ENCODE measurements at regions not wholly inside any gene's neighbourhood (a gene's known extent, or its start where the extent isn't known, plus 50 kb on each side); places are given as distances from the start of the nearest gene placed in this dataset.

DNA sequence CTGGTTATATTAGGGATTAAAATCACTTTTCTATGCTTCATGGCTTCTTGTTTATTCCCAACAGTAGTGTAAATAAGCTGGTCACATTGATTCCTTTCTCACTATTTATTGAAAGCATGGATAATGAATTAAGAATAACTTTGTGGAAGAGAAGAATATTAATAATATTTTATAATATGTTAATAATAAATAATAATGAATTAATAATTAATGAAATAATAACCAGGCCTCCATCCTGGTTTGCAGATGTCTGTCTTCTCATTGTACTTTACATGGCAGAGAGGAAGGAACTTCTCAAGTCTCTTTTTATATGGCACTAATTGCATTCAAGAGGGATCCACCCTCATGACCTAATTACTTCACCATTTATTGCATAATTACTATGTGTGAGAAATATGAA lies 473.5 kb downstream of the PTPRC start:
- Histone ChIP-seq H3K9me3 (ENCODE audit: control insufficient read depth in 2 of 2, insufficient read depth in 1 of 2, low read depth in 1 of 2, low read length in 1 of 2) (no peaks in the 10 kb centered on the region), H3K27ac (ENCODE audit: low read depth in 2 of 2, low read length in 1 of 2) (no peak overlapping the region), H3K27me3 (ENCODE audit: control insufficient read depth in 1 of 2, insufficient read depth in 2 of 2, low read length in 2 of 2) (no peaks in the 10 kb centered on the region), H3K4me1 (ENCODE audit: control insufficient read depth in 2 of 2, insufficient read depth in 2 of 2, low read length in 1 of 2) (no peaks in the 10 kb centered on the region), H3K4me3 (ENCODE audit: low read depth in 1 of 2, low read length in 2 of 2) (no peak overlapping the region), H3K36me3 (ENCODE audit: control insufficient read depth in 2 of 2, insufficient read depth in 2 of 2, low read length in 1 of 2) (no peaks in the 10 kb centered on the region)

DNA sequence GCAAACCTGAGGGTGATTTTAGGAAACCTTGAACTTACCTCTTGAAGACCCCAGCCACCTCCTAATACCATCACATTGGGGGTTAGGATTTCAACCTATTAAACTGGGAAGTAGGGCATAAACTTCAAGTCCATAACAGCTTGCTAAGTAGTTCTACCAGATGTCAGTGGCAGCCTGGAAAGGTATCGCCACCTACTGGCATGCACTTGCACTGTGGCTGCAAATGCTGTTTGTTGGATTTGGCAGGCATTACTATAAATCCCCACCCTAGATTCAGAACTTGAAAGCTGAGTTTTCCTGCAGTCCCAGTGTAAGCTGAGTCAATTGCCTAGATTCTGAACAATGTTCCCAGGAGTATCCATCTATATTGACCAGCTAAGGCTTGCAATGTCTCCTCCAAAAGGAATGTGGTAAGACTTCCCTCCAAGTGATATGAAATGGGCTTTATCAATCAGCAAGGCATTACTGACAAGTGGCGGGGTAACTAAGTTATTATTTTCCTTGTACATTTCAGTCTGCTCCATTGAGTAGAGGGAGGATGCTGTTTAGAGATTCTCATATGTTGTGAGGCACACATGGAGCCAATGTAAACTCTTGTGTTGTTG lies 474.5 kb downstream of the PTPRC start:
- Histone ChIP-seq H3K27me3 (ENCODE audit: control insufficient read depth in 1 of 2, insufficient read depth in 2 of 2, low read length in 2 of 2) (no peaks in the 10 kb centered on the region), H3K4me3 (ENCODE audit: low read depth in 1 of 2, low read length in 2 of 2) (no peak overlapping the region), H3K36me3 (ENCODE audit: control insufficient read depth in 2 of 2, insufficient read depth in 2 of 2, low read length in 1 of 2) (no peaks in the 10 kb centered on the region), H3K27ac (ENCODE audit: low read depth in 2 of 2, low read length in 1 of 2) (no peak overlapping the region), H3K4me1 (ENCODE audit: control insufficient read depth in 2 of 2, insufficient read depth in 2 of 2, low read length in 1 of 2) (no peaks in the 10 kb centered on the region), H3K9me3 (ENCODE audit: control insufficient read depth in 2 of 2, insufficient read depth in 1 of 2, low read depth in 1 of 2, low read length in 1 of 2) (no peaks in the 10 kb centered on the region)
- WGBS, 2 donors, result 72 to 82% methylated on average over 2 of the region's 2 CpGs

DNA sequence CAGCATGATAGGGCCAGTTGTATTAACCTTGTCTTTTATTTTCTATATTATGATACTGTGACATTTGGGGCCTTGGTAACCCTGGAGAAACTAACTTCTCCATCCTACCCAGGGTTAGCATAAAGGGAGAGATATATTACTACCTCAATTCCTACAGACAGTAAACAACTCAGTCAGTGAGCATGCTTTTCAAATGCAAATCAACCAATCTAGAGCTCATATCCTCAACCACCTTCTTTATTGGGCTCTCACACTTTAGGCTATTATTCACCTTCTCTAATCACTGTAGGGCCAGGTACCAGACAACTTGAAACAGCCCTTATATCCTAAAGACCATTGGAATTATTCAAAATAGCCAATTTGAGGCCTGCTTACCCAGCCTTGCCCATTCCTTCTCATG lies 477.6 kb downstream of the PTPRC start:
- H3K4me3 ChIP-seq (ENCODE audit: low read depth in 1 of 2, low read length in 2 of 2), result no peak overlapping the region
- H3K4me1 ChIP-seq (ENCODE audit: control insufficient read depth in 2 of 2, insufficient read depth in 2 of 2, low read length in 1 of 2), result no peaks in the 10 kb centered on the region
- H3K9me3 ChIP-seq (ENCODE audit: control insufficient read depth in 2 of 2, insufficient read depth in 1 of 2, low read depth in 1 of 2, low read length in 1 of 2), result no peaks in the 10 kb centered on the region
- H3K27ac ChIP-seq (ENCODE audit: low read depth in 2 of 2, low read length in 1 of 2), result no peak overlapping the region
- no peaks in the 10 kb centered on the region for H3K36me3 ChIP-seq (ENCODE audit: control insufficient read depth in 2 of 2, insufficient read depth in 2 of 2, low read length in 1 of 2)
- no peaks in the 10 kb centered on the region for H3K27me3 ChIP-seq (ENCODE audit: control insufficient read depth in 1 of 2, insufficient read depth in 2 of 2, low read length in 2 of 2)

DNA sequence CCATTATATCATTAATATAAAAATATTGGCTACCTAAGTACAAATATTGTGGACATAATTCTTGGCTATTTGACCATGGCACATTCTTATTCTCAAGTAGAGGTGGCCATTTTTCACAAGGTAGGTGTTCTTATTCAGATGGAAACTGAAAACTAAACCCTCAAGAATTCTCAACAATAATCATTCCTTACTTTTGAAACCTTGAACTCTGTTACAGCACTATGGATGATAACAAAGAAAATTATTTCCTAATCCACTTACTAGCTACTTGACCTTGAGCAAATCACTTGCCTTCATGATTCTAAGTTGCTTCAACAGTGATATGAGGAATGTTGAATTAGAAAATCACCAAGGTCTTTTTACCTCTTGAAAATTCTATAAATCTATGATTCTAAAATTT lies 482.2 kb downstream of the PTPRC start:
- Histone ChIP-seq H3K4me1 (ENCODE audit: control insufficient read depth in 2 of 2, insufficient read depth in 2 of 2, low read length in 1 of 2) (no peaks in the 10 kb centered on the region), H3K36me3 (ENCODE audit: control insufficient read depth in 2 of 2, insufficient read depth in 2 of 2, low read length in 1 of 2) (no peaks in the 10 kb centered on the region), H3K27me3 (ENCODE audit: control insufficient read depth in 1 of 2, insufficient read depth in 2 of 2, low read length in 2 of 2) (no peaks in the 10 kb centered on the region), H3K4me3 (ENCODE audit: low read depth in 1 of 2, low read length in 2 of 2) (no peak overlapping the region), H3K27ac (ENCODE audit: low read depth in 2 of 2, low read length in 1 of 2) (no peak overlapping the region), H3K9me3 (ENCODE audit: control insufficient read depth in 2 of 2, insufficient read depth in 1 of 2, low read depth in 1 of 2, low read length in 1 of 2) (no peaks in the 10 kb centered on the region)

DNA sequence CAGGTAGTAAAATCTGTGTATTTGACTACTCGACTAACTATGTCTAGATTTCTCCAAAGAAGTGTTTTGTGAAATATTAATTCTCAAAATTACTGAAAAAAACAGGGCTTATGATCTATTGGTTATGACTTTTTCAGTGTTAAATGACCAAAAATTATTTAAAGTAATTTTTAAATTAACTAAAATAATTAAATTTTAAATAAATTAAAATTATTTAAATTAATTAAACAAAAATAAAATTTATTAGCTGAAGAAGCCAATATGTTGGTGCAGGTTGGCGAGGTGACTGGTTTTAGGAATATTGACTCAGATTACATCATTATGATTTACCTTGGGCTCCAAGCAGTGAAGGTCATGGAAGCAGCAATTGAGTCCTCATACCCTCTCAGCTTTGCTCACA lies 483.2 kb downstream of the PTPRC start:
- WGBS, 2 donors, result 68 to 82% methylated on average over 2 of the region's 2 CpGs
- Histone ChIP-seq H3K4me3 (ENCODE audit: low read depth in 1 of 2, low read length in 2 of 2) (no peak overlapping the region), H3K27me3 (ENCODE audit: control insufficient read depth in 1 of 2, insufficient read depth in 2 of 2, low read length in 2 of 2) (no peaks in the 10 kb centered on the region)

DNA sequence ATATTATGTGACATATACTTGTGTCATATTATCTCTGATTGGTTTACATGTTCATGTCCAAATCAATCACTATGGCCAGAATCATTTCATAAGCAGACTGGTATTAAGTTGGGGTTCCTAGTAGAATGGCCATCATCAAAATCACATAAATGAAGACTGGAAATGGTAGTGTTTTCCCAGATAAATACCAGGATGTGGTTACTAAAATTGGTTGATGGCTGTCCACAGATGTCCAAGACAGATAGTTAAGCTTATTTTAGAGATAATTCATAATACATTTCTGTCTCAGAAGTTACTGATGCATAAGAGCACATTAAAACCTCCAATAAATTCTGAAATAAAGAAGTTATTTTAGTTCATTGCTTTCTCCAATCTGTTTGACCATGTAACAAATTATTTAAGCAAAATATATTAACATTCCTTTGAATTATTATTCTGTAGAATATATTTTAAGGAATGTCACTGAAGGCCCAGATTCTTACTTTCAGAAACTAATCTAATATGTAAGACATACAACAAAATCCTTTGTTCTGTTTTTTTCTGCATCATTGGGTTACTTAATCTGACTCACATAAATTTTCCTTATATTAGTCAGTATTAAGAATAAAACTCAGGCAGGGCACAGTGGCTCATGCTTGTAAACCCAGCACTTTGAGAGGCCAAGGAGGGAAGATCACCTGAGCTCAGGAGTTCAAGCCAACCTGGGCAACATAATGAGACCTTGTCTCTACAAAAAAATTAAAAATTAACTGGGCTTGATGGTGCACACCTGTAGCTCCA lies 483.9 kb downstream of the PTPRC start:
- H3K4me1 ChIP-seq (ENCODE audit: control insufficient read depth in 2 of 2, insufficient read depth in 2 of 2, low read length in 1 of 2), result no peaks in the 10 kb centered on the region
- H3K4me3 ChIP-seq (ENCODE audit: low read depth in 1 of 2, low read length in 2 of 2), result no peak overlapping the region
- H3K36me3 ChIP-seq (ENCODE audit: control insufficient read depth in 2 of 2, insufficient read depth in 2 of 2, low read length in 1 of 2), result no peaks in the 10 kb centered on the region

More for the DNA sequence above, 483.2 kb downstream of the PTPRC start:
- Histone ChIP-seq H3K27ac (ENCODE audit: low read depth in 2 of 2, low read length in 1 of 2) (no peak overlapping the region), H3K4me1 (ENCODE audit: control insufficient read depth in 2 of 2, insufficient read depth in 2 of 2, low read length in 1 of 2) (no peaks in the 10 kb centered on the region), H3K36me3 (ENCODE audit: control insufficient read depth in 2 of 2, insufficient read depth in 2 of 2, low read length in 1 of 2) (no peaks in the 10 kb centered on the region), H3K9me3 (ENCODE audit: control insufficient read depth in 2 of 2, insufficient read depth in 1 of 2, low read depth in 1 of 2, low read length in 1 of 2) (no peaks in the 10 kb centered on the region)

DNA sequence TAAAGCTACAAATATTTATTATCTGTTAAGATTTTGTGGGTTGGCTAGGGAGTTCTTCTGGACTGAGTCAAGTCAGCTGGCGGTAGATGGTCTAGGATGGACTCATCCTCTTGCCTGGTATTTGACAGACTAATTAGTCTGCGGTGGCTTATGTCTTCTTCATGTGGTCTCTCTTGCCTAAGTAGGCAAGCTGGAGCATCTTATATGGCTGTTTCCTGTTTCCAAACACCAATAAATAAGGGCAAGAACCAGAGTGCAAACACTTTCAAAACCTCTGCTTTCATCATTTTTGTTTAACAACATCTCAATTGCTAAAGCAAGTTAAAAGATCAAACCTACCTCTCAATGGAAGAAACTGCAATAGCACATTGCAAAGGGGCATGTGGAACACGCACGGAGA lies 484.8 kb downstream of the PTPRC start:
- no peak overlapping the region for H3K4me3 ChIP-seq (ENCODE audit: low read depth in 1 of 2, low read length in 2 of 2)
- 92 to 93% methylated on average over 4 of the region's 4 CpGs for WGBS, 2 donors
- no peak overlapping the region for H3K27ac ChIP-seq (ENCODE audit: low read depth in 2 of 2, low read length in 1 of 2)
- no peaks in the 10 kb centered on the region for H3K27me3 ChIP-seq (ENCODE audit: control insufficient read depth in 1 of 2, insufficient read depth in 2 of 2, low read length in 2 of 2)
- H3K9me3 ChIP-seq (ENCODE audit: control insufficient read depth in 2 of 2, insufficient read depth in 1 of 2, low read depth in 1 of 2, low read length in 1 of 2), result no peaks in the 10 kb centered on the region
- no peaks in the 10 kb centered on the region for H3K36me3 ChIP-seq (ENCODE audit: control insufficient read depth in 2 of 2, insufficient read depth in 2 of 2, low read length in 1 of 2)
- no peaks in the 10 kb centered on the region for H3K4me1 ChIP-seq (ENCODE audit: control insufficient read depth in 2 of 2, insufficient read depth in 2 of 2, low read length in 1 of 2)

More for the DNA sequence above, 483.9 kb downstream of the PTPRC start:
- Histone ChIP-seq H3K27ac (ENCODE audit: low read depth in 2 of 2, low read length in 1 of 2) (no peak overlapping the region), H3K27me3 (ENCODE audit: control insufficient read depth in 1 of 2, insufficient read depth in 2 of 2, low read length in 2 of 2) (no peaks in the 10 kb centered on the region), H3K9me3 (ENCODE audit: control insufficient read depth in 2 of 2, insufficient read depth in 1 of 2, low read depth in 1 of 2, low read length in 1 of 2) (no peaks in the 10 kb centered on the region)

DNA sequence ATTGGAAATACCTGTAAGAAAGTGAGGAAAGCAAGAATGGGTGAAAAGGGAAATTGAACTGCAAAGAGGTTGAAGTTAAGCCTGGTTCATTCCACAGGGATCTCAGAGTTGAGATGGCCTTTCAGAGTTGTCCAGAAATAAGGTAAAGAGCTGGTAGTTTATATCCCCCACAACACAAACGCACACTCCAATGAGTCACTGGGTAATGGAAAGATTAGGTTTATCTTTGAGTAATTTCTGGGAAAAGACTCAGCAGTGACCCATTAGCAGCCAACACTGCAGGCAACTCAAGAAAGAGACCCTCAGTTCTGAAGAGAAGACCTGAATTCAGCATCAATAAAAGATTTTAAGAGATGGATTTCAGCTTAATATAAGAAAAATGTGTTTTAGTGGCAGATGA lies 485.5 kb downstream of the PTPRC start:
- Histone ChIP-seq H3K4me3 (ENCODE audit: low read depth in 1 of 2, low read length in 2 of 2) (no peak overlapping the region), H3K4me1 (ENCODE audit: control insufficient read depth in 2 of 2, insufficient read depth in 2 of 2, low read length in 1 of 2) (no peaks in the 10 kb centered on the region), H3K27me3 (ENCODE audit: control insufficient read depth in 1 of 2, insufficient read depth in 2 of 2, low read length in 2 of 2) (no peaks in the 10 kb centered on the region), H3K36me3 (ENCODE audit: control insufficient read depth in 2 of 2, insufficient read depth in 2 of 2, low read length in 1 of 2) (no peaks in the 10 kb centered on the region), H3K9me3 (ENCODE audit: control insufficient read depth in 2 of 2, insufficient read depth in 1 of 2, low read depth in 1 of 2, low read length in 1 of 2) (no peaks in the 10 kb centered on the region), H3K27ac (ENCODE audit: low read depth in 2 of 2, low read length in 1 of 2) (no peak overlapping the region)
- WGBS, 2 donors, result 56 to 78% methylated on average over 1 of the region's 1 CpG

DNA sequence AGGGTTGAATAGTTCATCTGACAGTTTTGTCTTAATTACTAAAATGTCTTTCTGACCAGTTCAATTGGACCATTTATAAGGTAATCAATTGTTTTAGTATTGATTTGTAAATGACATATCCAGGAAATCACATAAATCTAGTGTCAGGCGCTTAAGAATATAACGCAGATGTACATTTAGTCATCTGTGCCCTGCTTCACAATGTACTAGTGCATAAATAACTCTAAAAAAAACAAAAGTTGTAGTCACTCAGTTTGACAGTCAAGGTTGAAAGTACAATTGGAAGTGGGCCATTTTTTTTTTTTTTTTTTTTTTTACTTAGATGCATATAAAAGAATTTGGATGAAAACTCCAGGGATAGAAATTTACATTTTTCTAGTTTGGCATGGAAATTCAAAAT lies 490.4 kb downstream of the PTPRC start:
- 67 to 79% methylated on average over 2 of the region's 2 CpGs for WGBS, 2 donors
- Histone ChIP-seq H3K27me3 (ENCODE audit: control insufficient read depth in 1 of 2, insufficient read depth in 2 of 2, low read length in 2 of 2) (no peaks in the 10 kb centered on the region), H3K4me3 (ENCODE audit: low read depth in 1 of 2, low read length in 2 of 2) (no peak overlapping the region), H3K4me1 (ENCODE audit: control insufficient read depth in 2 of 2, insufficient read depth in 2 of 2, low read length in 1 of 2) (no peaks in the 10 kb centered on the region), H3K27ac (ENCODE audit: low read depth in 2 of 2, low read length in 1 of 2) (no peak overlapping the region), H3K9me3 (ENCODE audit: control insufficient read depth in 2 of 2, insufficient read depth in 1 of 2, low read depth in 1 of 2, low read length in 1 of 2) (no peaks in the 10 kb centered on the region), H3K36me3 (ENCODE audit: control insufficient read depth in 2 of 2, insufficient read depth in 2 of 2, low read length in 1 of 2) (no peaks in the 10 kb centered on the region)

DNA sequence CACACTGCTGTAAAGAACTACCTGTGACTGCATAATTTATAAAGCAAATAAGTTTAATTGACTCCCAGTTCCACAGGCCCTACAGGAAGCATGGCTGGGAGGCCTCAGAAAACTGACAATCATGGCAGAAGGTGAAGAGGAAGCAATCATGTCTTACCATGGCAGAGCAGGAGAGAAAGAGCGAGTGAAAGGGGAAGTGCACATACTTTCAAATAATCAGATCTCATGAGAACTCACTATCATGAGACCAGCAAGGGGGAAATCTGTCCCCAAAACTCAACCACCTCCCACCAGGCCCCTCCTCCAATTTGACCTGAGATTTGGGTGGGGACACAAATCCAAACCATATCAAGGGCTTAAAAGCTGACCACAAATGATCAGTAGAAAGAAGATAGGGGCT lies 493.2 kb downstream of the PTPRC start:
- H3K4me3 ChIP-seq (ENCODE audit: low read depth in 1 of 2, low read length in 2 of 2), result no peak overlapping the region
- no peaks in the 10 kb centered on the region for H3K4me1 ChIP-seq (ENCODE audit: control insufficient read depth in 2 of 2, insufficient read depth in 2 of 2, low read length in 1 of 2)
- H3K27ac ChIP-seq (ENCODE audit: low read depth in 2 of 2, low read length in 1 of 2), result no peak overlapping the region
- H3K9me3 ChIP-seq (ENCODE audit: control insufficient read depth in 2 of 2, insufficient read depth in 1 of 2, low read depth in 1 of 2, low read length in 1 of 2), result no peaks in the 10 kb centered on the region
- H3K36me3 ChIP-seq (ENCODE audit: control insufficient read depth in 2 of 2, insufficient read depth in 2 of 2, low read length in 1 of 2), result no peaks in the 10 kb centered on the region
- 86 to 92% methylated on average over 1 of the region's 1 CpG for WGBS, 2 donors
- no peaks in the 10 kb centered on the region for H3K27me3 ChIP-seq (ENCODE audit: control insufficient read depth in 1 of 2, insufficient read depth in 2 of 2, low read length in 2 of 2)

All from esophagus (tissue), 2 donors.